ENCODE measurements at regions not wholly inside any gene's neighbourhood (a gene's known extent, or its start where the extent isn't known, plus 50 kb on each side); places are given as distances from the start of the nearest gene placed in this dataset.

DNA sequence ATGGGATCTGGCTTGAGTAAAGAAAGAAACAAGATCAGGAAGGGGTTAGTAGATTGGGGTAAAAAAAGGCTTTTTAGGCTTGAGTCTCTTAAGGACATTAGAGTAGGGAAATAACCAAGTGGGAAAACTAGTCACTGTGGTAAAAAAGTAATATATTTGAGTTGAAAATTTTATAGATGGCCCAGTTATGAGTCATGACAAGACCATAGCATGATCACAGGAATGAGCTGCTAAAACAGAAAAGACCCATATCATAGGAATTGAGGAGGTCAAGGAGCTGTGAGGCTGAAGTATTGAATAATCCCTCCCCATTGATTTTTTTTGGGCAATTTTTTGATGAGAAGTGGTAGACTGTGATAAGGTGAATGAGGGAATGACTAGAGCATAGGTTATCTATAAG is 69.2 kb upstream of the TBC1D5 start:
- no peak overlapping the region for H3K4me3 ChIP-seq
- no peak for TF ChIP-seq POLR2A (IDR thresholded peaks at IDR 0.05)
- no peak for TF ChIP-seq EP300 (IDR thresholded peaks at IDR 0.05)
- TF ChIP-seq, protein P1, sequence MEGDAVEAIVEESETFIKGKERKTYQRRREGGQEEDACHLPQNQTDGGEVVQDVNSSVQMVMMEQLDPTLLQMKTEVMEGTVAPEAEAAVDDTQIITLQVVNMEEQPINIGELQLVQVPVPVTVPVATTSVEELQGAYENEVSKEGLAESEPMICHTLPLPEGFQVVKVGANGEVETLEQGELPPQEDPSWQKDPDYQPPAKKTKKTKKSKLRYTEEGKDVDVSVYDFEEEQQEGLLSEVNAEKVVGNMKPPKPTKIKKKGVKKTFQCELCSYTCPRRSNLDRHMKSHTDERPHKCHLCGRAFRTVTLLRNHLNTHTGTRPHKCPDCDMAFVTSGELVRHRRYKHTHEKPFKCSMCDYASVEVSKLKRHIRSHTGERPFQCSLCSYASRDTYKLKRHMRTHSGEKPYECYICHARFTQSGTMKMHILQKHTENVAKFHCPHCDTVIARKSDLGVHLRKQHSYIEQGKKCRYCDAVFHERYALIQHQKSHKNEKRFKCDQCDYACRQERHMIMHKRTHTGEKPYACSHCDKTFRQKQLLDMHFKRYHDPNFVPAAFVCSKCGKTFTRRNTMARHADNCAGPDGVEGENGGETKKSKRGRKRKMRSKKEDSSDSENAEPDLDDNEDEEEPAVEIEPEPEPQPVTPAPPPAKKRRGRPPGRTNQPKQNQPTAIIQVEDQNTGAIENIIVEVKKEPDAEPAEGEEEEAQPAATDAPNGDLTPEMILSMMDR (IDR thresholded peaks at IDR 0.05), result no peak
- H3K27ac ChIP-seq, result no peak overlapping the region
- H3K36me3 ChIP-seq, result no peaks in the 10 kb centered on the region
- no peaks in the 10 kb centered on the region for H3K4me1 ChIP-seq (ENCODE audit: insufficient read depth)
- H3K27me3 ChIP-seq, result no peaks in the 10 kb centered on the region
- H3K9me3 ChIP-seq, result no peaks in the 10 kb centered on the region
- intact Hi-C loops (cut with DNase I), result no loop called here
- DNase-seq, result no peak

DNA sequence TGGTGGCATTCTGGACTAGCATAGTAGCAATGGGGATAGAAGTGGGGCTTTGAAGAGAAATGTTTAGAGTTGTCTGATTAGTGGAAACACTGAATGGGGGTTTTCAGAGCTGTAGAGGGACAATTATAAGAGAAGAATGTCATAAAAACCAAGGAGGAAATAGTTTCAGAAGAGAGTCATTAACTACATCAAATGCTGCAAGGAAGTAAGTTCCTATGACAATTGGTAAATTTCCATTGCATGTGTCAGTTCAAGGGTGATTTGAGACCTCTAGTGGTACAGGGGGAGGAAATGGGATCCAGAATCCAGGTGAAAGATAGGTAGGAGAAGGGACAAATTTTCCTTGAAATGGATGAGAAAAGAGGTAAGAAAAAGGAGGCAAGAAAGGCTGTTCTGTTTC is 68.3 kb upstream of the TBC1D5 start:
- H3K9me3 ChIP-seq, result no peaks in the 10 kb centered on the region
- H3K4me3 ChIP-seq, result no peak overlapping the region
- no peak for DNase-seq
- H3K27me3 ChIP-seq, result no peaks in the 10 kb centered on the region
- H3K36me3 ChIP-seq, result no peaks in the 10 kb centered on the region
- TF ChIP-seq POLR2A (IDR thresholded peaks at IDR 0.05) (no peak), EP300 (IDR thresholded peaks at IDR 0.05) (no peak)
- TF ChIP-seq, protein P1 (IDR thresholded peaks at IDR 0.05), result no peak
- no peak overlapping the region for H3K27ac ChIP-seq
- intact Hi-C loops (cut with DNase I), result no loop called here
- no peaks in the 10 kb centered on the region for H3K4me1 ChIP-seq (ENCODE audit: insufficient read depth)

DNA sequence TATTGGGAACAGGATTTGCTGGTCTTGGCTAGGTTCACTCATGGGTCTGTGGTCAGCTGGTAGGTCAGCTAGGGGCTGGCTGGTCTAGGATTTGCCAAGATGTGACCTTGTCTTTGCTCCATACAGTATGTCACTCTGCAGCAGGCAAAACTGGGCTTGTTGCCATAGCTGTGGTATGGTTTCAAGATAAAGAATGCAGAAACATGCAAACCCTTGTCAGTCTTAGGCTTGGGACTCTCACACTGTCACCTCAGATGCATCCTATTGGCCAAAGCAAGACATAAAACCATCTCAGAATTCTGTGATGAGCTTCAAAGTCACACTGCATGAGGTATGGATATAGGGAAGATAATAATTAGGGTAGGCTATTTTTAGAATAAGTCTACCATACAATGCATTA is 66.6 kb upstream of the TBC1D5 start:
- H3K27me3 ChIP-seq, result no peaks in the 10 kb centered on the region
- TF ChIP-seq, protein P1 (IDR thresholded peaks at IDR 0.05), result no peak
- TF ChIP-seq EP300 (IDR thresholded peaks at IDR 0.05), result no peak
- TF ChIP-seq POLR2A (IDR thresholded peaks at IDR 0.05), result no peak

DNA sequence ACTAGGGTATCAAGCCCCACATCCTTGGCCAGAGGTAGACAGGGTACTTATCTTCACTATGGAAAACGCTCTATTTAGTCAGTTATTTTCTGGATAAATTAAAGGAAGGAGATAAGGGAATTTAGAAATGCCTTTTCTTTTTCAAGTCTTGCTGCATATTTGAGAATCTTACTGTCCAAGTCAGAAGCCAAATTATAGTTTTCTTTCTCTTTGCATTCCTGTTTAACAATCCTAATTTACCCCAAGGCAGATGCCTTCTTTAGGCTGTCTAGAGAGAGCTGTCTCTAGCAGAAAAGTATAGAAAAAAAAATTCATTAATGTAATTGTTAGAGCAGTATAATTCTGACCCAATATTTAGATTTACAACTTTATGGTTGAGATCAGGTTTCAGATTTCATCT is 64.4 kb upstream of the TBC1D5 start:
- no peaks in the 10 kb centered on the region for H3K36me3 ChIP-seq
- H3K9me3 ChIP-seq, result no peaks in the 10 kb centered on the region
- H3K27me3 ChIP-seq, result no peaks in the 10 kb centered on the region
- intact Hi-C loops (cut with DNase I), result no loop called here
- no peak for DNase-seq
- TF ChIP-seq POLR2A (IDR thresholded peaks at IDR 0.05), result no peak
- TF ChIP-seq, protein P1 (IDR thresholded peaks at IDR 0.05), result no peak
- no peak for TF ChIP-seq EP300 (IDR thresholded peaks at IDR 0.05)
- H3K27ac ChIP-seq, result no peak overlapping the region
- no peak overlapping the region for H3K4me3 ChIP-seq
- WGBS, 3 donors, result 6 to 20% (median 10%) methylated on average over 1 of the region's 1 CpG
- H3K4me1 ChIP-seq (ENCODE audit: insufficient read depth), result no peaks in the 10 kb centered on the region

More for the DNA sequence above, 66.6 kb upstream of the TBC1D5 start:
- Histone ChIP-seq H3K4me3 (no peak overlapping the region), H3K27ac (no peak overlapping the region), H3K9me3 (no peaks in the 10 kb centered on the region), H3K4me1 (ENCODE audit: insufficient read depth) (no peaks in the 10 kb centered on the region), H3K36me3 (no peaks in the 10 kb centered on the region)
- intact Hi-C loops (cut with DNase I), result no loop called here
- DNase-seq, result no peak

DNA sequence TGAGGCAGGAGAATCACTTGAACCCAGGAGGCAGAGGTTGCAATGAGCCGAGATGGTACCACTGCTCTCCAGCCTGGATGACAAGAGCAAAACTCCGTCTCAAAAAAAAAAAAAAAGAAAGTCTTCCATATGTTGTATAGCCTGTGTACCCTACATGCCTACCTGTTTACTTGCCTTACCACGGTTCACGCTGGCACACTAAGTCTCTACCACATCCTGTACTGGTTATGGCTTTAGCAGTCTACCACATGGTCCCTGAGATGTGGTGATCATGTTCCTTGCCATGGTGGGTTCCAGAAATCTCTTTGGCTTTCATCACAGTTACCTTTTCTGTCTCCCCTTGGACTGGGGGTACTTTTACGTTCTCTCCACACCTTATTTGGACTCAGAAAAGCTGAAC is 63.8 kb upstream of the TBC1D5 start:
- Histone ChIP-seq H3K36me3 (no peaks in the 10 kb centered on the region), H3K4me3 (no peak overlapping the region), H3K9me3 (no peaks in the 10 kb centered on the region), H3K4me1 (ENCODE audit: insufficient read depth) (no peaks in the 10 kb centered on the region), H3K27me3 (no peaks in the 10 kb centered on the region), H3K27ac (no peak overlapping the region)
- intact Hi-C loops (cut with DNase I), result no loop called here
- WGBS, 3 donors, result 94 to 95% (median 94%) methylated on average over 5 of the region's 5 CpGs
- DNase-seq, result no peak
- TF ChIP-seq POLR2A (IDR thresholded peaks at IDR 0.05), result no peak
- no peak for TF ChIP-seq EP300 (IDR thresholded peaks at IDR 0.05)
- TF ChIP-seq, protein P1 (IDR thresholded peaks at IDR 0.05), result no peak

Data from ovary (tissue), 7 donors.